ENCODE measurements at regions not wholly inside any gene's neighbourhood (a gene's known extent, or its start where the extent isn't known, plus 50 kb on each side); places are given as distances from the start of the nearest gene placed in this dataset.

DNA sequence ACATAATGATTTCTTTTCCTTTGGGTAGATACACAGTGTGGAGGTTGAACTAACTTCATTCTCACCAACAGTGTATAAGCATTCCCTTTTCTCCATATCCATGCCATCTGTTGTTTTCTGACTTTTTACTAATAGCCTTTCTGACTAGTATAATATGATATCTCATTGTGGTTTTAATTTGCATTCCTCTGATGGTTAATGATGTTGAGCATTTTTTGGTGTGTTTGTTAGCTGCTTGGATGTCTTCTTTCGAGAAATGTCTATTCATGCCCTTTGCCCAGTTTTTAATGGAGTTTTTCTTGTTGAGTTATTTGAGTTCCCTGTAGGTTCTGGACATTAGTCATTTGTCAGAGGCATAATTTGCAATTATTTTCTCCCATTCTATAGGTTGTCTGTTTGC, 59.8 kb downstream of the MARCHF4 start:
- TF ChIP-seq, protein P1, sequence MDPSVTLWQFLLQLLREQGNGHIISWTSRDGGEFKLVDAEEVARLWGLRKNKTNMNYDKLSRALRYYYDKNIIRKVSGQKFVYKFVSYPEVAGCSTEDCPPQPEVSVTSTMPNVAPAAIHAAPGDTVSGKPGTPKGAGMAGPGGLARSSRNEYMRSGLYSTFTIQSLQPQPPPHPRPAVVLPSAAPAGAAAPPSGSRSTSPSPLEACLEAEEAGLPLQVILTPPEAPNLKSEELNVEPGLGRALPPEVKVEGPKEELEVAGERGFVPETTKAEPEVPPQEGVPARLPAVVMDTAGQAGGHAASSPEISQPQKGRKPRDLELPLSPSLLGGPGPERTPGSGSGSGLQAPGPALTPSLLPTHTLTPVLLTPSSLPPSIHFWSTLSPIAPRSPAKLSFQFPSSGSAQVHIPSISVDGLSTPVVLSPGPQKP (IDR thresholded peaks at IDR 0.05; ENCODE audit: low read depth, low read length): no peak
- TF ChIP-seq TFCP2L1 (CRISPR knock-in tag; IDR thresholded peaks at IDR 0.05) (no peak), HOXB13 (CRISPR knock-in tag; IDR thresholded peaks at IDR 0.05; ENCODE audit: low read depth) (no peak), FOXS1 (CRISPR knock-in tag; IDR thresholded peaks at IDR 0.05) (no peak), HOXA7 (CRISPR knock-in tag; IDR thresholded peaks at IDR 0.05) (no peak), JUN (IDR thresholded peaks at IDR 0.05) (no peak), CBX8 (IDR thresholded peaks at IDR 0.05) (no peak), MYC (IDR thresholded peaks at IDR 0.05; ENCODE audit: borderline replicate concordance, low read length) (no peak)
- TF ChIP-seq, protein P2, sequence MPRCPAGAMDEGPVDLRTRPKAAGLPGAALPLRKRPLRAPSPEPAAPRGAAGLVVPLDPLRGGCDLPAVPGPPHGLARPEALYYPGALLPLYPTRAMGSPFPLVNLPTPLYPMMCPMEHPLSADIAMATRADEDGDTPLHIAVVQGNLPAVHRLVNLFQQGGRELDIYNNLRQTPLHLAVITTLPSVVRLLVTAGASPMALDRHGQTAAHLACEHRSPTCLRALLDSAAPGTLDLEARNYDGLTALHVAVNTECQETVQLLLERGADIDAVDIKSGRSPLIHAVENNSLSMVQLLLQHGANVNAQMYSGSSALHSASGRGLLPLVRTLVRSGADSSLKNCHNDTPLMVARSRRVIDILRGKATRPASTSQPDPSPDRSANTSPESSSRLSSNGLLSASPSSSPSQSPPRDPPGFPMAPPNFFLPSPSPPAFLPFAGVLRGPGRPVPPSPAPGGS (IDR thresholded peaks at IDR 0.05): no peak
- Histone ChIP-seq H3K4me2 (no peak overlapping the region), H3K9me3 (no peaks in the 10 kb centered on the region), H3K27ac (no peak overlapping the region), H3K4me3 (no peak overlapping the region), H3K4me1 (peaks cover 38% of the 10 kb centered on the region)
- POLR2A ChIA-PET: no interaction called here
- ATAC-seq (no peak), FAIRE-seq (no peak), DNase-seq (ENCODE audit: low read depth in 1 of 2, low spot score in 1 of 2) (no peak)
- CTCF ChIA-PET: no interaction called here
- WGBS (ENCODE audit: missing lambda C conversion rate): 74% methylated on average over 1 of the region's 1 CpG

GRCh38 chr2:216308576-216308975, 63.7 kb downstream of the MARCHF4 start:
- ATAC-seq (peak; percentile 13 to 28; a peak in 3 of 6 replicates), FAIRE-seq (no peak), DNase-seq (ENCODE audit: low read depth in 1 of 2, low spot score in 1 of 2) (no peak)
- no peak for TF ChIP-seq JUN (IDR thresholded peaks at IDR 0.05)
- no peak for TF ChIP-seq RARB (CRISPR knock-in tag; IDR thresholded peaks at IDR 0.05)
- TF ChIP-seq JUNB (IDR thresholded peaks at IDR 0.05): no peak
- TF ChIP-seq SREBF2 (IDR thresholded peaks at IDR 0.05): no peak
- no peak for TF ChIP-seq RCOR1 (IDR thresholded peaks at IDR 0.05; ENCODE audit: low read depth, low read length)
- TF ChIP-seq, protein P3, sequence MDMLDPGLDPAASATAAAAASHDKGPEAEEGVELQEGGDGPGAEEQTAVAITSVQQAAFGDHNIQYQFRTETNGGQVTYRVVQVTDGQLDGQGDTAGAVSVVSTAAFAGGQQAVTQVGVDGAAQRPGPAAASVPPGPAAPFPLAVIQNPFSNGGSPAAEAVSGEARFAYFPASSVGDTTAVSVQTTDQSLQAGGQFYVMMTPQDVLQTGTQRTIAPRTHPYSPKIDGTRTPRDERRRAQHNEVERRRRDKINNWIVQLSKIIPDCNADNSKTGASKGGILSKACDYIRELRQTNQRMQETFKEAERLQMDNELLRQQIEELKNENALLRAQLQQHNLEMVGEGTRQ (IDR thresholded peaks at IDR 0.05): no peak
- no peak for TF ChIP-seq RNF2 (IDR thresholded peaks at IDR 0.05; ENCODE audit: borderline replicate concordance, low read depth)
- no peak for TF ChIP-seq TFCP2L1 (CRISPR knock-in tag; IDR thresholded peaks at IDR 0.05)
- TF ChIP-seq MAFK (IDR thresholded peaks at IDR 0.05; ENCODE audit: partially characterized antibody): no peak
- TF ChIP-seq MAZ (IDR thresholded peaks at IDR 0.05; ENCODE audit: borderline replicate concordance, low read depth, low read length): no peak
- no peak for TF ChIP-seq POLR2AphosphoS2 (conservative IDR thresholded peaks at IDR 0.05; ENCODE audit: low read length)
- TF ChIP-seq EP300 (IDR thresholded peaks at IDR 0.05): no peak
- no peak for TF ChIP-seq ZFP36 (IDR thresholded peaks at IDR 0.05; ENCODE audit: borderline replicate concordance, partially characterized antibody)
- no peak for TF ChIP-seq FOSL2 (IDR thresholded peaks at IDR 0.05)
- TF ChIP-seq FOSL2 (CRISPR knock-in tag; IDR thresholded peaks at IDR 0.05): no peak
- WGBS (ENCODE audit: missing lambda C conversion rate): 75% methylated on average over 5 of the region's 5 CpGs
- no peaks in the 10 kb centered on the region for H3K9me3 ChIP-seq
- ChIA-PET POLR2A (no interaction called here), CTCF (interaction anchor here (0.9 to 1.3 kb wide), 3 partner anchors 9 to 22 kb away, joined by 3 to 4 read pairs (median 4); no protein-coding TSS in a partner anchor)
- peak overlapping the region in 1 of 2 experiments; percentile 56; a peak in 3 of 6 replicates for H3K27ac ChIP-seq
- H3K4me3 ChIP-seq: no peak overlapping the region
- H3K4me1 ChIP-seq: peaks cover 2% of the 10 kb centered on the region; the same call in 1 of the 3 replicates
- no peak overlapping the region for H3K4me2 ChIP-seq

DNA sequence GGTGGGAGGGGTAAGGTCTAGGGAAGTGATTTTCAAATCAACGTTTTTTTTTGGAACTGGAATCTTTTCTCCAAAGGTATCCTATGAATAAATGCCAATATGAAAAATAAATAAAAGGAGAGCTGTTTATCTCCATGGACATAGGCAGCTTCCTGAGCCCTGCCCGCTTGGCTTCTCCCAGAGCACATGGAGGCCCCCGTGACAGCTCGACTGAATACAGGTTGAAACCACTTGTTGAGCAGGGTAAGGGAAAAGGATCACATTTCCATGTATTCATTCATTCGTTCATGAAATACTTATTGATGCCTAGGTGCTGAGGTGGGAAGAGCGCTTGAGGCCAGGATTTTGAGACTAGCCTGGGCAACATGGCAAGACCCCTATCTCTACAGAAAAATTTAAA, 64.8 kb downstream of the MARCHF4 start:
- no peak for TF ChIP-seq ZNF302 (CRISPR knock-in tag; IDR thresholded peaks at IDR 0.05)
- TF ChIP-seq ESRRA (IDR thresholded peaks at IDR 0.05; ENCODE audit: borderline replicate concordance, low read length): no peak
- TF ChIP-seq FOSB (CRISPR knock-in tag; IDR thresholded peaks at IDR 0.05): no peak
- no peak for TF ChIP-seq HEYL (CRISPR knock-in tag; IDR thresholded peaks at IDR 0.05)
- no peak for TF ChIP-seq MYC (IDR thresholded peaks at IDR 0.05; ENCODE audit: borderline replicate concordance, low read length)
- no peak for TF ChIP-seq MAZ (IDR thresholded peaks at IDR 0.05; ENCODE audit: borderline replicate concordance, low read depth, low read length)
- TF ChIP-seq HES2 (IDR thresholded peaks at IDR 0.05): no peak
- TF ChIP-seq POLR2AphosphoS2 (conservative IDR thresholded peaks at IDR 0.05; ENCODE audit: low read length): no peak
- H3K4me1 ChIP-seq: no peaks in the 10 kb centered on the region
- H3K4me3 ChIP-seq: no peak overlapping the region
- 73% methylated on average over 6 of the region's 6 CpGs for WGBS (ENCODE audit: missing lambda C conversion rate)
- CTCF ChIA-PET: no interaction called here
- DNase-seq (ENCODE audit: low read depth in 1 of 2, low spot score in 1 of 2) (no peak), ATAC-seq (no peak), FAIRE-seq (no peak)
- peak overlapping the region in 1 of 2 experiments; percentile 56; a peak in 1 of 6 replicates for H3K27ac ChIP-seq
- POLR2A ChIA-PET: no interaction called here
- no peaks in the 10 kb centered on the region for H3K9me3 ChIP-seq
- H3K4me2 ChIP-seq: no peak overlapping the region
